Keratinocyte (primary cell): ENCODE measurements at regions not wholly inside any gene's neighbourhood (a gene's known extent, or its start where the extent isn't known, plus 50 kb on each side); places are given as distances from the start of the nearest gene placed in this dataset.

ENCODE experiments used
- DNase-seq: peaks from one replicate; pipeline ENCODE4 v3.0.0-alpha.2; 2011; ENCODE audit warnings: low read depth, missing footprints, low spot score
- FAIRE-seq: peaks from 2 replicates; lab custom pipeline; 2011; peaks lifted over from hg19 to GRCh38; lab: Jason Lieb, UNC
- H2AFZ ChIP-seq: 2 replicates; pipeline ENCODE4 v1.6.0; 2012; ENCODE audit warnings: low read length, control low read depth, inconsistent platforms; ENCODE audit not compliant: control insufficient read depth
- H3K27ac ChIP-seq: 2 replicates; pipeline ENCODE4 v1.5.1; 2011; ENCODE audit warnings: low read length; ENCODE audit not compliant: control insufficient read depth, insufficient read depth
- H3K27me3 ChIP-seq: 3 replicates; pipeline ENCODE4 v1.6.0; 2011; ENCODE audit warnings: low read length; ENCODE audit not compliant: control insufficient read depth, insufficient read depth; ENCODE audit errors: extremely low read depth
- H3K36me3 ChIP-seq, 2 experiments: 2 replicates in 1 of 2; 3 replicates in 1 of 2; pipeline ENCODE4 v1.5.1; 2011; ENCODE audit warnings: low read length in 2 of 2, mild to moderate bottlenecking in 1 of 2; ENCODE audit not compliant: control insufficient read depth in 2 of 2, insufficient read depth in 2 of 2; ENCODE audit errors: extremely low read depth in 1 of 2
- H3K4me1 ChIP-seq: 3 replicates; pipeline ENCODE4 v1.5.1; 2011; ENCODE audit warnings: low read length; ENCODE audit not compliant: control insufficient read depth, insufficient read depth; ENCODE audit errors: extremely low read depth
- H3K4me2 ChIP-seq: 3 replicates; pipeline ENCODE4 v1.6.0; 2011; ENCODE audit warnings: low read depth, low read length; ENCODE audit not compliant: control insufficient read depth, insufficient read depth; ENCODE audit errors: extremely low read depth
- H3K4me3 ChIP-seq, 3 experiments: fragments of 200-600 bp in 1 of 3; sonication (generic) in 1 of 3; 2 replicates in 2 of 3; 3 replicates in 1 of 3; pipeline ENCODE4 v1.5.1; 2011 to 2016; ENCODE audit warnings: low read length in 3 of 3, mild to moderate bottlenecking in 3 of 3, control low read depth in 2 of 3, inconsistent platforms in 1 of 3, low read depth in 1 of 3, mixed read lengths in 1 of 3, mixed run types in 1 of 3, moderate library complexity in 1 of 3; ENCODE audit not compliant: control insufficient read depth in 2 of 3, insufficient read depth in 2 of 3; ENCODE audit errors: extremely low read depth in 1 of 3
- H3K79me2 ChIP-seq: 2 replicates; pipeline ENCODE4 v1.6.0; 2012; ENCODE audit warnings: low read length; ENCODE audit not compliant: control insufficient read depth, insufficient read depth
- H3K9ac ChIP-seq: 3 replicates; pipeline ENCODE4 v1.6.0; 2011; ENCODE audit warnings: low read length; ENCODE audit not compliant: control insufficient read depth, insufficient read depth; ENCODE audit errors: extremely low read depth
- H3K9me1 ChIP-seq: 3 replicates; pipeline ENCODE4 v1.6.0; 2011; ENCODE audit warnings: low read length; ENCODE audit not compliant: control insufficient read depth, insufficient read depth; ENCODE audit errors: extremely low read depth
- H3K9me3 ChIP-seq: 2 replicates; pipeline ENCODE4 v1.5.1; 2012; ENCODE audit warnings: low read depth, low read length; ENCODE audit not compliant: control insufficient read depth
- H4K20me1 ChIP-seq: 3 replicates; pipeline ENCODE4 v1.6.0; 2011; ENCODE audit warnings: low read length; ENCODE audit not compliant: control insufficient read depth, insufficient read depth; ENCODE audit errors: extremely low read depth
- CTCF ChIP-seq, 3 experiments: IDR thresholded peaks in 1 of 3; conservative IDR thresholded peaks in 1 of 3; optimal IDR thresholded peaks in 1 of 3; 2 replicates in 2 of 3; 3 replicates in 1 of 3; pipeline versions ENCODE3 to v1.5.1; 2011; ENCODE audit warnings: low read length in 3 of 3, mild to moderate bottlenecking in 3 of 3, moderate library complexity in 2 of 3, control low read depth in 1 of 3, inconsistent platforms in 1 of 3; ENCODE audit not compliant: insufficient read depth in 2 of 3; ENCODE audit errors: extremely low read depth in 1 of 3
- EZH2 ChIP-seq: IDR thresholded peaks from one replicate; pipeline ENCODE4 v1.6.1; 2012; ENCODE audit warnings: inconsistent platforms, mild to moderate bottlenecking, low read length, moderate library complexity
- dilution Hi-C: fragments of 300-500 bp; cut with MboI; formaldehyde crosslinking; loops from one replicate; pipeline ENCODE4 v1.7.0; 2020; ENCODE audit warnings: low sequenced_read_pairs; ENCODE audit not compliant: extremely low pct_ligation_motif_present

- no peak for DNase-seq
- dilution Hi-C loops = no loop called here
- H3K4me3 ChIP-seq = peak overlapping the region in 1 of 3 experiments; percentile 27
Observed at GRCh38 chr2:60297296-60298005, 256.0 kb downstream of the BCL11A start.

GRCh38 chr2:60296219-60296955, 257.1 kb downstream of the BCL11A start:
- dilution Hi-C loops = no loop called here
- TF ChIP-seq CTCF (optimal IDR thresholded peaks at IDR 0.05 in 1 of 3, IDR thresholded peaks at IDR 0.05 in 1 of 3, conservative IDR thresholded peaks at IDR 0.05 in 1 of 3; ENCODE audit: extremely low read depth in 1 of 3, insufficient read depth in 2 of 3, low read length in 3 of 3) = no peak
- TF ChIP-seq EZH2 = no peak
- DNase-seq (no peak), FAIRE-seq (peak; percentile 88)
- Histone ChIP-seq H3K9me1 (no peaks in the 10 kb centered on the region), H4K20me1 (no peaks in the 10 kb centered on the region), H3K4me1 (peaks cover 22% of the 10 kb centered on the region), H2AFZ (peak overlapping the region; percentile 0), H3K9ac (no peak overlapping the region), H3K79me2 (no peaks in the 10 kb centered on the region), H3K27ac (no peak overlapping the region), H3K27me3 (no peaks in the 10 kb centered on the region), H3K36me3 (no peaks in the 10 kb centered on the region), H3K4me3 (no peak overlapping the region), H3K4me2 (no peak overlapping the region), H3K9me3 (no peaks in the 10 kb centered on the region)

More at GRCh38 chr2:60297296-60298005, 256.0 kb downstream of the BCL11A start:
- Histone ChIP-seq H3K27ac (peak overlapping the region; percentile 33), H3K79me2 (no peaks in the 10 kb centered on the region), H3K9me1 (no peaks in the 10 kb centered on the region), H2AFZ (peak overlapping the region; percentile 52), H3K4me1 (peaks cover 22% of the 10 kb centered on the region), H3K36me3 (no peaks in the 10 kb centered on the region), H3K9me3 (no peaks in the 10 kb centered on the region), H3K9ac (no peak overlapping the region), H3K4me2 (peak overlapping the region; percentile 63), H3K27me3 (no peaks in the 10 kb centered on the region), H4K20me1 (no peaks in the 10 kb centered on the region)
- TF ChIP-seq EZH2 = no peak
- no peak for TF ChIP-seq CTCF (optimal IDR thresholded peaks at IDR 0.05 in 1 of 3, IDR thresholded peaks at IDR 0.05 in 1 of 3, conservative IDR thresholded peaks at IDR 0.05 in 1 of 3; ENCODE audit: extremely low read depth in 1 of 3, insufficient read depth in 2 of 3, low read length in 3 of 3)
- FAIRE-seq = peak; percentile 60
